Suppressor macrophage treated with lipopolysaccharide for 1 hour (primary cell): ENCODE measurements at regions not wholly inside any gene's neighbourhood (a gene's known extent, or its start where the extent isn't known, plus 50 kb on each side); places are given as distances from the start of the nearest gene placed in this dataset.
"Not testable (repeated sequence)": the region's sequence is repeated elsewhere in the genome, so short reads cannot be mapped to it uniquely, and the experiment has no call there.

ENCODE experiments used
- DNase-seq, 3 donors: peaks; one replicate each; pipeline ENCODE4 v3.0.0-alpha.2; 2020 to 2022

GRCh38 chr1:171397851-171398469 lies 84.0 kb downstream of the FMO4 start:
- no peak for DNase-seq

- DNase-seq: no peak
These were observed 81.9 kb upstream of the PRRC2C start for GRCh38 chr1:171403393-171403792.

GRCh38 chr1:171405391-171405714 lies 80.0 kb upstream of the PRRC2C start:
- DNase-seq: no peak

- DNase-seq: not testable (repeated sequence)
These were observed 71.8 kb upstream of the PRRC2C start for GRCh38 chr1:171413557-171413956.

- no peak for DNase-seq
These were observed 66.8 kb upstream of the PRRC2C start for GRCh38 chr1:171418546-171418945.

- DNase-seq: no peak
These were observed 64.5 kb upstream of the PRRC2C start for GRCh38 chr1:171420810-171421209.

GRCh38 chr1:171421413-171422020 lies 63.8 kb upstream of the PRRC2C start:
- no peak for DNase-seq

GRCh38 chr1:171422511-171422910 lies 62.8 kb upstream of the PRRC2C start:
- no peak for DNase-seq

GRCh38 chr1:171424494-171424893 lies 60.8 kb upstream of the PRRC2C start:
- no peak for DNase-seq

- no peak for DNase-seq
These were observed 58.7 kb upstream of the PRRC2C start for GRCh38 chr1:171426645-171427044.

- DNase-seq: no peak
These were observed 57.4 kb upstream of the PRRC2C start for GRCh38 chr1:171427852-171428471.

- DNase-seq: no peak
These were observed 56.2 kb upstream of the PRRC2C start for GRCh38 chr1:171429137-171429536.

- no peak for DNase-seq
These were observed 53.3 kb upstream of the PRRC2C start for GRCh38 chr1:171431994-171432393.

- DNase-seq: no peak
These were observed 52.9 kb upstream of the PRRC2C start for GRCh38 chr1:171432473-171432872.

- DNase-seq: no peak
These were observed 51.9 kb upstream of the PRRC2C start for GRCh38 chr1:171433451-171433850.

- peak; percentile 74 to 85 (median 84) for DNase-seq
These were observed 50.5 kb upstream of the PRRC2C start for GRCh38 chr1:171434717-171435346.
